CD4-positive, alpha-beta T cell treated with Interleukin-10 for 1 hour (primary cell): ENCODE measurements at regions not wholly inside any gene's neighbourhood (a gene's known extent, or its start where the extent isn't known, plus 50 kb on each side); places are given as distances from the start of the nearest gene placed in this dataset.
"Not testable (repeated sequence)": the region's sequence is repeated elsewhere in the genome, so short reads cannot be mapped to it uniquely, and the experiment has no call there.

ENCODE experiments used
- DNase-seq: peaks from one replicate; pipeline ENCODE4 v3.0.0-alpha.2; 2020

GRCh38 chrX:131595120-131595519 lies 51.2 kb downstream of the OR13H1 start:
- no peak for DNase-seq

GRCh38 chrX:131607792-131608369 lies 64.0 kb downstream of the OR13H1 start:
- no peak for DNase-seq

- DNase-seq, result no peak
Observed at GRCh38 chrX:131609480-131609879, 65.6 kb downstream of the OR13H1 start.

- DNase-seq, result no peak
Observed at GRCh38 chrX:131613260-131613659, 69.4 kb downstream of the OR13H1 start.

GRCh38 chrX:131614241-131614640 lies 70.4 kb downstream of the OR13H1 start:
- no peak for DNase-seq

GRCh38 chrX:131617182-131617581 lies 73.3 kb downstream of the OR13H1 start:
- no peak for DNase-seq

- no peak for DNase-seq
Observed at GRCh38 chrX:131621650-131622049, 77.8 kb downstream of the OR13H1 start.

GRCh38 chrX:131626681-131627296 lies 82.9 kb downstream of the OR13H1 start:
- DNase-seq, result no peak

- DNase-seq, result no peak
Observed at GRCh38 chrX:131630534-131630933, 86.7 kb downstream of the OR13H1 start.

- peak; percentile 35 for DNase-seq
Observed at GRCh38 chrX:131633285-131633917, 89.5 kb downstream of the OR13H1 start.

- DNase-seq, result no peak
Observed at GRCh38 chrX:131634900-131635299, 91.0 kb downstream of the OR13H1 start.

- DNase-seq, result no peak
Observed at GRCh38 chrX:131646106-131646505, 102.2 kb downstream of the OR13H1 start.

- no peak for DNase-seq
Observed at GRCh38 chrX:131649741-131650140, 105.9 kb downstream of the OR13H1 start.

GRCh38 chrX:131650637-131651410 lies 107.0 kb downstream of the OR13H1 start:
- DNase-seq, result no peak

GRCh38 chrX:131663726-131664125 lies 119.9 kb downstream of the OR13H1 start:
- not testable (repeated sequence) for DNase-seq

- DNase-seq, result no peak
Observed at GRCh38 chrX:131671735-131672134, 127.9 kb downstream of the OR13H1 start.

- DNase-seq, result peak; percentile 1
Observed at GRCh38 chrX:131675596-131676194, 131.8 kb downstream of the OR13H1 start.

- DNase-seq, result peak; percentile 19
Observed at GRCh38 chrX:131677655-131678628, 134.1 kb downstream of the OR13H1 start.

- not testable (repeated sequence) for DNase-seq
Observed at GRCh38 chrX:131682735-131683134, 138.9 kb downstream of the OR13H1 start.

- no peak for DNase-seq
Observed at GRCh38 chrX:131693359-131693758, 149.5 kb downstream of the OR13H1 start.

- not testable (repeated sequence) for DNase-seq
Observed at GRCh38 chrX:131696989-131697388, 153.1 kb downstream of the OR13H1 start.

GRCh38 chrX:131703646-131704045 lies 159.8 kb downstream of the OR13H1 start:
- no peak for DNase-seq
